22Rv1 (cell line): ENCODE measurements at regions not wholly inside any gene's neighbourhood (a gene's known extent, or its start where the extent isn't known, plus 50 kb on each side); places are given as distances from the start of the nearest gene placed in this dataset.

ENCODE experiments used
- H3K27ac ChIP-seq: fragments of 450-650 bp; 2 replicates; pipeline ENCODE4 v1.5.1; 2017
- CTCF ChIP-seq: fragments of 450-650 bp; IDR thresholded peaks from 2 replicates; pipeline ENCODE4 v1.5.1; 2017; ENCODE audit warnings: mild to moderate bottlenecking
- ZFX ChIP-seq: fragments of 450-650 bp; IDR thresholded peaks from 2 replicates; pipeline ENCODE4 v1.6.1; 2017; ENCODE audit warnings: antibody characterized with exemption, borderline replicate concordance

GRCh38 chr5:33059081-33059480 lies 348.0 kb downstream of the NPR3 start:
- H3K27ac ChIP-seq, result no peak overlapping the region
- TF ChIP-seq CTCF (no peak), ZFX (no peak)

GRCh38 chr5:33065131-33065530 lies 354.0 kb downstream of the NPR3 start:
- H3K27ac ChIP-seq, result no peak overlapping the region
- TF ChIP-seq CTCF (no peak), ZFX (no peak)

- TF ChIP-seq CTCF (no peak), ZFX (no peak)
- H3K27ac ChIP-seq, result no peak overlapping the region
These were observed 356.2 kb downstream of the NPR3 start for GRCh38 chr5:33067291-33067690.

- no peak for TF ChIP-seq CTCF
- TF ChIP-seq ZFX, result no peak
- H3K27ac ChIP-seq, result no peak overlapping the region
These were observed 357.7 kb downstream of the NPR3 start for GRCh38 chr5:33068786-33069185.

- no peak overlapping the region for H3K27ac ChIP-seq
- TF ChIP-seq CTCF (no peak), ZFX (no peak)
These were observed 361.2 kb downstream of the NPR3 start for GRCh38 chr5:33072296-33072695.

GRCh38 chr5:33072726-33073125 lies 361.6 kb downstream of the NPR3 start:
- H3K27ac ChIP-seq, result no peak overlapping the region
- no peak for TF ChIP-seq ZFX
- no peak for TF ChIP-seq CTCF

- no peak for TF ChIP-seq ZFX
- no peak for TF ChIP-seq CTCF
- H3K27ac ChIP-seq, result no peak overlapping the region
These were observed 362.8 kb downstream of the NPR3 start for GRCh38 chr5:33073881-33074327.
